Islet precursor cell (in vitro differentiated cells): ENCODE measurements at regions not wholly inside any gene's neighbourhood (a gene's known extent, or its start where the extent isn't known, plus 50 kb on each side); places are given as distances from the start of the nearest gene placed in this dataset.

Experiments used
- DNase-seq: peaks from one replicate; pipeline ENCODE4 v3.0.0-alpha.2; 2018

- DNase-seq, result no peak
Measured at GRCh38 chr4:54496412-54496811, 161.3 kb upstream of the KIT start.

GRCh38 chr4:54497947-54498346 lies 159.8 kb upstream of the KIT start:
- DNase-seq, result peak; percentile 67

GRCh38 chr4:54498661-54499111 lies 159.1 kb upstream of the KIT start:
- DNase-seq, result peak; percentile 89

GRCh38 chr4:54499308-54500074 lies 158.3 kb upstream of the KIT start:
- peak; percentile 73 for DNase-seq

DNA sequence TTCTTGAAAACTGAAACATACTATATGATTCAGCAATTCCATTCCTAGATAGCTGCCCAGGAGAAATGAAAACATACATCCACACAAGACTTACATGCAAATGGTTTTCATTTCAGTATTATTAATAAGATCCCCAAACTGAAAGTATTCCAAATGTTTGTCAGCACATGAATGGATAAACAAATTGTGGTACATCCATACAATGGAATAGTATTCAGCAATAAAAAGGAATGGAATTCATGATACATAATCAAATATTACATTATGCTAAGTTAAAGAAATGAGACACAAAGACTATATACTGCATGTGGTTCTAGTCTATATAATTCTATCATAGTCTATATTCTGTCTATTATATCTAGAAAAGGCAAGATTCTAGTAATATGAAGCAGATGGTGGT lies 152.4 kb upstream of the KIT start:
- no peak for DNase-seq

DNA sequence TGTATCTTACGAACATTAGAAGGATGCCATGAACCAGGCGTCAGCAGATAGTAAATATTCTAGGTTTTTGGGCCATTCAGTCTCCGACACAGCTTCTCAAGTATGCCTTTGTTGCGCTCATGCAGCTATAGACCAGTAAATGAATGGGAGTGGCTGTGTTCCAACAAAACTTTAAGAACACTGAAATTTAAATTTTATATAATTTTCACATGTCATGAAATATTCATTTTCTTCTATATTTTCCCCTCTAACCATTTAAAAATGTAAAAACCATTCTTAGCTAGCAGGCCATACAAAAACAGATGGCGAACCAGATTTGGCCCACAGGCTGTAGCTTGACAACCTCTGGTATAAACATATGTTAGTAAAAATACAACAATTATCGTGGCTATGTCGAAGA lies 151.8 kb upstream of the KIT start:
- peak; percentile 5 for DNase-seq

DNA sequence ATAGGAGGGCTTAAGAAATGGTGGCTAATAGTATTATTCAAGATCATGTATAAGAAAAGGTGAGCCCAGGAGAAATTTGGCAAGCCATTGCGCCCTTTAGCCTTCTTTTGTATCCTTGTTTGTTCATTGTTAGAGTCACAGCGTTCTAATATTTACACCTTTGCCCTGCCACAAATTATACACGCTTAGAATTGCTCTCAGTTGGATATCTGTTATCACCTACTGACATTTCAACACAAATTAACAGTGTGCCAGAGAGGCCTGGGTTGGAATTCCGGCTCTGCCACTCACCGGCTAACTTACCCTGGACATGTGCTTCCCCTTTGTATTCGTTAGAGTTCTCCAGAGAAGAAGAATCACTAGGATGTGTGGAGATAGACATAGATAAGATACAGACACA lies 148.7 kb upstream of the KIT start:
- no peak for DNase-seq

DNA sequence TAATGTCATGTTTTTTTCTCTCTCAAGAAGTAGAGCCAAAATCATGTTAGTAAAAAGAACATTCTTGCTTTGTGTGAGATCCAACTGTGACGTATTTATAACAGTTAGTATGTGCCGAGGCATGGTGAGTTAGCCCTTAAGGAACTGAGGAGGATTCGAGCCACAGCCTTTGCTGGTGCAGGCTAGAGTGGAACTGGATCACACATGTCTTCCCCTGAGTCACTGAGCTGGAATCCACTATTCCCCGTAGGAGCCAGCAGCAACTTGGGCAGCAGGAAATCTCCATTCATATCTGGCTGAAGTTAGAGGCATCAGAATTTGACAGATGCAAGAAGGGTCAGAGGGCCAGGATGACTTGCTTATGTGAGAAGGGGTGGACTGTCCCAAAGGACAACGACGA lies 144.6 kb upstream of the KIT start:
- peak; percentile 71 for DNase-seq

- DNase-seq, result peak; percentile 20
Measured at GRCh38 chr4:54513741-54514140, 144.0 kb upstream of the KIT start.

- peak; percentile 18 for DNase-seq
Measured at GRCh38 chr4:54516556-54517215, 141.1 kb upstream of the KIT start.

DNA sequence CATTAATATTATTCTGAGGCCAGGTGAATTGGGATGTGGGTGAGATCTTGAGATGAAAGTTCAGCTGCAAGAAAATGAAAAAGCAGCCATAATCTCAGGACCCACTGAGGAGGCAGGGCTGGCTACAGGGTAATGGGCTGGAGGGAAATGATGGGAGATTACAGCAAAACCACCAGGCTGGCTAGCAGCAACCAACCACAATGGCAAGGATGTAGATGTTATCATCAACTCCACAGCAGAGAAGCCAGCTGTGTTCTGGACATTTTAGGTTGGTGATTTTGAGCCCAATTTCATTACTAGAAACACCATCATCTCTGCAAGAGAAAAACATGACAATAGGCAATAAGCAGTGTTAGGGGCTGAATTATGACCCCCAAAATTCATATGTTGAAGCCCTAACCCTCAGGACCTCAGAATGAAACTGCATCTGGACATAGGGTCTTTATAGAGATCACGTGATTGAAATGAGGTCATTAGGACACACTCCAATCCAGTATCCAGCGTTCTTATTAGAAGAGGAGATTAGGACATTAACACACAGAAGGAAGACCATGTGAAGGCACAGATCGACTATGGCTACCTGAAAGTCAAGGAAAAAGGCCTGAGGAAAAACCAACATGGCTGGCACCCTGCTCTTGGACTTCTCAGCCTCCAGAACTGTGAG lies 139.8 kb upstream of the KIT start:
- DNase-seq, result peak; percentile 41

- DNase-seq, result peak; percentile 96
Measured at GRCh38 chr4:54525602-54526001, 132.2 kb upstream of the KIT start.

DNA sequence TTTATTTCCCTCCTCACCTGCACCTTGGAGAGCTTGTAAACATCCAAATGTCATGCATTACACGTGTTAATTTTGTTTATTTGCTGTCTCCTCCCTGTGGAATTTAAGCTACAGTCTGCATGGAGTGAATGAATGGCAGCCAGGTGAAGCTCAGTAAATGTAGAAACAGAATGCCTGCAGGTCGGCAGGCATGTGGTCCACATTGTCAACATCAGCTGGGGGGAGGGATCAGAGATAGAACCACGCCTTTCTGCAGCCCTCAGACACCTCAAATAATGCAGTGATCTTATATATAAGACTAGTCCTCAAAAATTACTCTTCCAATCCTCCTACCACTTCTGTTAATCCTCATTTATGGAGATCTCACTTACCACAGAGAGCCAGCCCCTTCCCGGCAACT lies 131.2 kb upstream of the KIT start:
- DNase-seq, result peak; percentile 31

DNA sequence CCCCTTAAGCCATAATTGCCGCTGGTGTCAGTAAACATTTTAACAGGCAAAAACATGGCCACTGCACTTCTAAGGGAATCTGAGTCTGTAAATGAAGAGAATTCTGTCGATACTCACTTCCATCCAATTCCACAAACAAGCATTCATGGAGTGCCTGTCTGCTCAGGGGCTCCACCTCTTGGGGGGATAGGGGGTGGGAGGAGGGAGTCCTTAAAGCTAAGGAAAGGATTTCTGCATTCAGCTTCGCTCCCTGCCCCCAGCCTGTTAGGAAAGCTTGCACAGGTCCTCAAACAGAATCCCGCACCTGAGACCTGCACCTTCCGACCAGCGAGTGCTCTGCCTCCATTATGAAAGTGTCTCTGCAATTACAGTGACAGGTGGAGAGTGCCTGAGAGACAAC lies 130.2 kb upstream of the KIT start:
- DNase-seq, result peak; percentile 41

DNA sequence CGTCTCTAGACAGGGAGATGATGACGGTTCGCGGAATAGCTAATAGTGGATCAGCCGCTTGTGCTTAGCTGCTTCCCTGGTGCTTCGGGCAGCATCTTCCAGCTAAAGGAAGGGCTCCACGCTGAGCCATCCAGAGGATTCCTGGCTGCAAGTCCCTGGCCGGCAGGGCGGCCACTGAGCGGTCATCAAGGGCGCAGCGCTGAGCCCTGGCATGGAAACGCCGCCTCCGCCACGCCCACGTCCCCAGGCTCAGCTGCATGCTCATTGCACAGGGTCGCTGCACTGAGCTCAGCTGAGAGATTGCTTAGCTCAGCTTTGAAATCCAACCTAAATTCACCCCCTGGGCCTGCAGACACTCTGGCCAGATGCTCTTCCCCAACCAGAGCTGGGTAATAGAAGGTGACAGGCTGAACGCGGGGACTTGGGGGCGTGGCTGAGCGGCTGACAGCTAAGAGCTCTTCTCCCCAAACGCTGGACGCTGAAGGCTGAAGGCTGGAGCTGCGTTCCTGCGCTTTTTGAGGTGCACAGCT lies 118.2 kb upstream of the KIT start:
- DNase-seq, result peak; percentile 97

DNA sequence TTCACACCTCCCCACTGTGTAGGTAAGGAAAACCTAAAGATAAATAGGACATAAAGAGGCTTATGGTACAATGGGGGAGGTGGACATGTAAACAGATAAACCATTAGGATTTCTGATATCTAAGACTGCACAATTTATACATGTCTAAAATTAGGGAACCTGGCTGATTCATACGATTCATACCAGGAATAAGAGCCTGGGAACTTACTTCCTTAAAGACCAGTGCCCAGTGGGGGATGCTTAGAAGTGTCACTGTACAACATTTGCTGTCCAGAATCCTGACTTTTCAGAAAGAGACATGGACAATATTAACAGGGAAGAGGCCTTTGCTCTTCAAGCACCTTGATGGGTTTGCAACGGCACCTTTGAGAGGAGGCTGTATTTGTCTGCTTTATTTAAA lies 116.8 kb upstream of the KIT start:
- DNase-seq, result peak; percentile 29

DNA sequence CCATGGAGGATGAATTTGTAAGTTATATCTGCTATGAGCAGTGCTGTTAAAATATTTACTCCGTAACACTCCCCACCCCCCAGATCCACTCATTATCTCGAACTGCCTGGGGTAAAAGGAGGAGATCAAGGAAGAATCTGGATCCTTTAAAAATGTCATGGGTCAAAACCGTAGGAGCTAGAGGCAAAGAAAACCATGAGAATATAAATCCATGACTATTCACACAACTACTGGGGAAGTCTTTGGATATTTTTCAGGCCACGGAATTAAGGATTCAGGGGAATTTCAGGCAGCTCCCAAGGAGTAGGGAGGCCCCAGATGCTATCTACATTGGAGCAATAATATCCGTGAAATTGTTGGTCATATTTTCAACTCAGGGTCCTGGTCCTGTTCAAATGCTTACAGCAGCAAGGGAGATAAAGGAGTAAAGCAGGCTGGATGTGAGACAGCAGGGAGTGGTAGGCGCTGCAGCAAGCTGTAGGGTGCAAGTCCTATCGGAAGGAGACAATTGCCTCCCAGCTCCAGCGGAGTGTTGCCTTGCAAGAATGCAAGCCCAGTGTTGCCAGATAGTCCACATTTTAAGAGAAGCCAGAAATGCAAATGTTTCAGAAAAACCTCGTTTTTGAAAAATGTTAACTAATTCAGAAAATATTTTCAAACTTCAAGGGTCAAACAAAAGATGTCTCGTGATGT lies 116.2 kb upstream of the KIT start:
- peak; percentile 57 for DNase-seq

- no peak for DNase-seq
Measured at GRCh38 chr4:54542119-54542438, 115.7 kb upstream of the KIT start.

GRCh38 chr4:54542540-54543041 lies 115.2 kb upstream of the KIT start:
- peak; percentile 77 for DNase-seq

DNA sequence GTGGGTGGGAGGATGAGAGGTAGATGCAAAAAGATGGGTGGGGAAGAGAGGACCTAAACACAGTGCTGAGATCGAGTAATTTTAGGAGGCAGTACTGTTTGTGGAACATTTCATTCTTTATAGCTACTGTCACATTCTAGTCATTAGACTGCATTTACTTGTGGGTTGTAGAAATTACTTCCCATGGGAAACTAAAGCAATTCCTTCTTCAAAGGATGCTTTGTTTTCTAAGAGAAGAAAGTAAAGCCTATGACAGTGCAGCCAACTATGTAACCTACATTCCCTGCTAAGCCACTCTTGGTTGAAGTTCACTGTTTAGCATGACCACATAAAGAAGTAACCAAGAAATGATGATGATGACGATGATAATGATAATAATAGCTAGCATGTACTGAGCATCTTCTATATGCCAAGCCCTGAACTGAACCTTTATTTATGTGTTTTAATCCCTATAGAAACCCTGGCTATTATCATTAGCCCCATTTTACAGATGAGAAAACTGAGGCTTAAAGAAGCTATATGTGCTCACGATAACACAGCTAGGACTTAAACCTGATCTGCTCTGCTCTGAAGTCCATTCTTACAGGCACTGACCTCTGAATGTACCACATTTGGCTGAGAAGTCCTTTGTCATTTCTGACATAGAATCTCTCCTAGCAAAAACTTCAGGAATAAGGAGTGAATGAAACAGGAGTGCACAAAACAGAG lies 114.5 kb upstream of the KIT start:
- no peak for DNase-seq

DNA sequence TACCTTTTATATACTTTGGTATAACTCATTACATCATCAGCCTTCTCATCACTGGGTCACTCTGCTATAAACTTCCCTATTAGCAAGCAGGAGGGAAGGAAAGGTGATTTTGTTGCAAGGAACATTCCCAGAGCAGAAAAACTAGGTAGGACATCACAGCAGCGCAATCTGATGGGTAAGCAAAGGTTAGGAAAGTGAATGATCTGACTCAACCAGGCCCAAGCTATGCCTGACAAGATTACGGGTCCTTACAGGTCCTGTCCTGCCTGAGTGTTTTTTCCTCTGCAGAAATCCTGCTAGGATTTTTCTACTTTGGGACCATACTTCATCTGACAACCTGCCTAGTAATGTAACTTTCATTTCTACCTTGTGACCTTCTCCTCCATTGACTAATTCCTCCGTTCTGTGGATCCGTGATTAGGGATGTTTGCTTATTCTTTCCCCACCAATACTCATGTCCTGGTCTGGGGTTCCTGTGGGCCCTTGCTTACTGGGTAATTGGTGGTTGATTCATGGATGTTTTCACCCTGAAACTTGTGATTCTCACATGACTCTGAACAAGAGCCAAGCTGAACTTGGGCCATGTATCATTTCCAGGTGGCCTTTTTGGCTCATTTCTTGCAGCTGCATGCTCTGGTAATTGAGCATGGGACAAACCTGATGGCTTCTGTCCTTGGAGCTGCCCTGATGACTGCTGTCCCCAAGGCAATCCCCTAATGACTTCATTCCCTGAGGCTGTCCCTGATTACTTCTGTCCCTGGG lies 111.9 kb upstream of the KIT start:
- DNase-seq, result peak; percentile 45
